Gastroesophageal sphincter (tissue), 3 donors: ENCODE measurements at regions not wholly inside any gene's neighbourhood (a gene's known extent, or its start where the extent isn't known, plus 50 kb on each side); places are given as distances from the start of the nearest gene placed in this dataset.
"Not testable (repeated sequence)": the region's sequence is repeated elsewhere in the genome, so short reads cannot be mapped to it uniquely, and the experiment has no call there.

Experiments
- POLR2A ChIP-seq, 2 donors: fragments of 450-650 bp; IDR thresholded peaks; one replicate each; pipeline ENCODE4 v1.6.1; 2017; ENCODE audit warnings: antibody characterized with exemption in 2 of 2, mild to moderate bottlenecking in 2 of 2, moderate library complexity in 1 of 2
- TF ChIP-seq, protein P1 (sequence below), 4 experiments: fragments of 200-600 bp in 2 of 4; fragments of 450-650 bp in 2 of 4; sonication (generic) in 1 of 4; IDR thresholded peaks; one replicate each; pipeline ENCODE4 v1.5.1; 2017 to 2019; ENCODE audit warnings: antibody characterized with exemption in 4 of 4, mild to moderate bottlenecking in 2 of 4, moderate library complexity in 2 of 4

DNA sequence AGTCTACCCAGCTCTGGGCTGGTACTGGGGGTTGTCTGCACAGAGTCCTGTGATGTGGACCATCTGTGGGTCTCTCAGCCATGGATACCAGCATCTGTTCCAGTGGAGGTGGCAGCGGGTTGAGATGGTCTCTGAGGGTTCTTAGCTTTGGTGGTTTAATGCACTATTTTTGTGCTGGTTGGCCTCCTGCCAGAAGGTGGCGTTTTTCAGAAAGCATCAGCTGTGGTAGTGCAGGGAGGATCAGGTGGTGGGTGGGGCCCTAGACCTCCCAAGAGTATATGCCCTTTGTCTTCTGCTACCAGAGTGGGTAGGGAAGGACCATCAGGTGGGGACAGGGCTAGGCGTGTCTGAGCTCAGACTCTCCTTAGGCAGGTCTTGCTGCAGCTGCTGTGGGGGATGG is 103.7 kb downstream of the GALR1 start:
- TF ChIP-seq, protein P1, sequence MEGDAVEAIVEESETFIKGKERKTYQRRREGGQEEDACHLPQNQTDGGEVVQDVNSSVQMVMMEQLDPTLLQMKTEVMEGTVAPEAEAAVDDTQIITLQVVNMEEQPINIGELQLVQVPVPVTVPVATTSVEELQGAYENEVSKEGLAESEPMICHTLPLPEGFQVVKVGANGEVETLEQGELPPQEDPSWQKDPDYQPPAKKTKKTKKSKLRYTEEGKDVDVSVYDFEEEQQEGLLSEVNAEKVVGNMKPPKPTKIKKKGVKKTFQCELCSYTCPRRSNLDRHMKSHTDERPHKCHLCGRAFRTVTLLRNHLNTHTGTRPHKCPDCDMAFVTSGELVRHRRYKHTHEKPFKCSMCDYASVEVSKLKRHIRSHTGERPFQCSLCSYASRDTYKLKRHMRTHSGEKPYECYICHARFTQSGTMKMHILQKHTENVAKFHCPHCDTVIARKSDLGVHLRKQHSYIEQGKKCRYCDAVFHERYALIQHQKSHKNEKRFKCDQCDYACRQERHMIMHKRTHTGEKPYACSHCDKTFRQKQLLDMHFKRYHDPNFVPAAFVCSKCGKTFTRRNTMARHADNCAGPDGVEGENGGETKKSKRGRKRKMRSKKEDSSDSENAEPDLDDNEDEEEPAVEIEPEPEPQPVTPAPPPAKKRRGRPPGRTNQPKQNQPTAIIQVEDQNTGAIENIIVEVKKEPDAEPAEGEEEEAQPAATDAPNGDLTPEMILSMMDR (IDR thresholded peaks at IDR 0.05) = not testable (repeated sequence)
- TF ChIP-seq POLR2A (IDR thresholded peaks at IDR 0.05) = not testable (repeated sequence)
